ENCODE measurements at regions not wholly inside any gene's neighbourhood (a gene's known extent, or its start where the extent isn't known, plus 50 kb on each side); places are given as distances from the start of the nearest gene placed in this dataset.

DNA sequence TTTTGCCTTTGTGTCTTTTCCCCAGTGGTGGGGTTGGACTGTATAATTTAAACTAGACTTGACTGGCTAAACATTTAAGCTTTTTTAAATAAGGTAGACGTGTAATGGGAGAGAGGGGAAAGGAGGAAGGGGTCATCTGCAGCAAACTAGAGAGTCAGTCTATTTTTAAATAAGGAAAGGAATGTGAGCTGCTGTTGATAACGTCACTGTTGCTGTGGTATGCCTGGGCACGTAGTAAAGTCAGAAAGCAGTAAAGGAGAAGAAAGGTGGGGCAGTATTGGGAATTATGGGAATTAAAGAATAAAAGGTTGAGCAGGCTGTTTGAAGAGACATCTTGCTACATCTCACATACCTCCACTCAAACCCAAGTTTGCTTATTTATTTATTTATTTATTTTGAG lies 80.4 kb upstream of the FSHB start:
- no peak for DNase-seq (ENCODE audit: extremely low read depth in 1 of 11, low read depth in 9 of 11, low spot score in 4 of 11)

GRCh38 chr11:30153008-30153407 lies 77.8 kb upstream of the FSHB start:
- DNase-seq (ENCODE audit: extremely low read depth in 1 of 11, low read depth in 9 of 11, low spot score in 4 of 11): no peak

GRCh38 chr11:30155428-30155827 lies 75.4 kb upstream of the FSHB start:
- DNase-seq (ENCODE audit: extremely low read depth in 1 of 11, low read depth in 9 of 11, low spot score in 4 of 11): no peak

DNA sequence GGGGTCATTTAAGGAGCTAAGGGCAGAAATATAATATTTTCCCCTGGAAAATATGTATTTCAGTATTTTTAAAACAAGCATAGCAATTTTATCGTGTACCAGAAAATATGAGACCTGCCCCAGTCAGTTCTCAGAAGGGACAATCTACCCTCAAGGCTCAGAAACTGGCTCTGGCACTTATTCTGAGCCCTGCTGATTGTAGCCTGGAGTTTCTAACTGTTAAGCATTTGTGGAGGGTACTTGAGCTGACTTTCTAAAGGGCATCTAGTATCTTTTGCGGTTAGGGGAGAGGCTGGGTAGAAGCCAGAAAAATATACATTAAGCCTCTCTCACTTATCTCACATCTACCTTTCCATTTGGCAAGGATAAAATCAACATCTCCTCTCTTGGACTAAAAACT lies 71.3 kb upstream of the FSHB start:
- DNase-seq (ENCODE audit: extremely low read depth in 1 of 11, low read depth in 9 of 11, low spot score in 4 of 11): no peak

GRCh38 chr11:30165652-30166051 lies 65.2 kb upstream of the FSHB start:
- DNase-seq (ENCODE audit: extremely low read depth in 1 of 11, low read depth in 9 of 11, low spot score in 4 of 11): no peak

GRCh38 chr11:30171661-30172060 lies 59.2 kb upstream of the FSHB start:
- no peak for DNase-seq (ENCODE audit: extremely low read depth in 1 of 11, low read depth in 9 of 11, low spot score in 4 of 11)

- no peak for DNase-seq (ENCODE audit: extremely low read depth in 1 of 11, low read depth in 9 of 11, low spot score in 4 of 11)
Measured at GRCh38 chr11:30172158-30172557, 58.7 kb upstream of the FSHB start.

- no peak for DNase-seq (ENCODE audit: extremely low read depth in 1 of 11, low read depth in 9 of 11, low spot score in 4 of 11)
Measured at GRCh38 chr11:30172883-30173311, 57.9 kb upstream of the FSHB start.

DNA sequence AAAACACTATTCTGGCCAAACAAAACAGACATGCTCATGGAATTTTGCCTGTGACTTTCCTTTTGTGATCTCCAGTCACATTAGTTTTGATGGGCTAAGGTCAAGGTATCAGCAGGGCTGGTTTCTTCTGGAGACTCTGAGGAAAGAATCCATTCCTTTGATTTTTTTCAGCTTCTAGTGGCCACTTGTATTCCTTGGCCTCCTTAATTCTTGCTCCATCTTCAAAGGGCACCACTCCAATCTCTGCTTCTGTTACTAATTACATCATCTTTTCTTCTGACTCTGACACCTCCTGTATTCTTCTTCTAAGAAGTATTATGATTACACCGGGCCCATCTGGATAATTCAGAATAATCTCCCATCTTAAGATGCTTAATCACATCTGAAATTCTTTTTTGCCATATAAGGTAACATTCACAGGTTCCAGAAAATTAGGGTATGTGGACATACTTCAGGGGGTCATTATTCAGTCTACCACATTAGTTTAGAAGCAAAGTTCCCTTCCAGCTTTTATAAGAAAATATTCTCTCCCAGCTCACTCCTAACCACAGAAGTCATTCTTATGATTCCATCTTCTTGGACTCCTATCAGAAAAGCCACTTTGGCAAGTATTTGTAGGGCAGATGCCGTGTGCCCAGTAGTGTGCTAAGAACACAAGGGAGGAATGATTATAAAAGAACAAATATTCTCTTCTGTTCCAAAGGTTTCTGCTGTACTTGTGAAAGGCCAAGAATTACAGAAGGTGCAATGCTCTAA lies 56.4 kb upstream of the FSHB start:
- DNase-seq (ENCODE audit: extremely low read depth in 1 of 11, low read depth in 9 of 11, low spot score in 4 of 11): no peak

Measured in renal cortex interstitium (tissue), 11 donors.